Thymus (tissue), 11 donors: ENCODE measurements at regions not wholly inside any gene's neighbourhood (a gene's known extent, or its start where the extent isn't known, plus 50 kb on each side); places are given as distances from the start of the nearest gene placed in this dataset.
"Not testable (repeated sequence)": the region's sequence is repeated elsewhere in the genome, so short reads cannot be mapped to it uniquely, and the experiment has no call there.

Source experiments
- DNase-seq, 9 donors: peaks; one replicate each; pipeline ENCODE4 v3.0.0-alpha.2; 2013; ENCODE audit warnings: low spot score in 9 of 9, low read depth in 6 of 9, missing footprints in 1 of 9
- H3K27ac ChIP-seq, 2 donors: one replicate each; pipeline ENCODE4 v1.5.1; 2013; ENCODE audit warnings: control low read depth in 1 of 2, low read depth in 1 of 2, low read length in 1 of 2, mild to moderate bottlenecking in 1 of 2, moderate library complexity in 1 of 2
- H3K27me3 ChIP-seq, 2 donors: one replicate each; pipeline ENCODE4 v1.5.1; 2013; ENCODE audit warnings: low read length in 1 of 2; ENCODE audit not compliant: control insufficient read depth in 2 of 2, insufficient read depth in 1 of 2
- H3K36me3 ChIP-seq, 2 donors: one replicate each; pipeline ENCODE4 v1.5.1; 2013; ENCODE audit warnings: low read length in 1 of 2, mild to moderate bottlenecking in 1 of 2, moderate library complexity in 1 of 2; ENCODE audit not compliant: control insufficient read depth in 2 of 2, insufficient read depth in 2 of 2
- H3K4me1 ChIP-seq, 2 donors: one replicate each; pipeline ENCODE4 v1.5.1; 2013; ENCODE audit warnings: low read length in 2 of 2; ENCODE audit not compliant: control insufficient read depth in 2 of 2, insufficient read depth in 2 of 2
- H3K4me3 ChIP-seq, 2 donors: one replicate each; pipeline ENCODE4 v1.5.1; 2013; ENCODE audit warnings: low read length in 2 of 2, control low read depth in 1 of 2, mild to moderate bottlenecking in 1 of 2
- H3K9me3 ChIP-seq, 2 donors: one replicate each; pipeline ENCODE4 v1.5.1; 2013; ENCODE audit warnings: low read length in 1 of 2, mild to moderate bottlenecking in 1 of 2; ENCODE audit not compliant: control insufficient read depth in 2 of 2, insufficient read depth in 1 of 2
- WGBS: extraction: QIAGEN DNeasy Blood & Tissue Kit; methylation state at CpG from one replicate; pipeline ENCODE4 v1.1.7; 2013; 5-methylcytosine and 5-hydroxymethylcytosine counted together
- donor health status: healthy.

DNA sequence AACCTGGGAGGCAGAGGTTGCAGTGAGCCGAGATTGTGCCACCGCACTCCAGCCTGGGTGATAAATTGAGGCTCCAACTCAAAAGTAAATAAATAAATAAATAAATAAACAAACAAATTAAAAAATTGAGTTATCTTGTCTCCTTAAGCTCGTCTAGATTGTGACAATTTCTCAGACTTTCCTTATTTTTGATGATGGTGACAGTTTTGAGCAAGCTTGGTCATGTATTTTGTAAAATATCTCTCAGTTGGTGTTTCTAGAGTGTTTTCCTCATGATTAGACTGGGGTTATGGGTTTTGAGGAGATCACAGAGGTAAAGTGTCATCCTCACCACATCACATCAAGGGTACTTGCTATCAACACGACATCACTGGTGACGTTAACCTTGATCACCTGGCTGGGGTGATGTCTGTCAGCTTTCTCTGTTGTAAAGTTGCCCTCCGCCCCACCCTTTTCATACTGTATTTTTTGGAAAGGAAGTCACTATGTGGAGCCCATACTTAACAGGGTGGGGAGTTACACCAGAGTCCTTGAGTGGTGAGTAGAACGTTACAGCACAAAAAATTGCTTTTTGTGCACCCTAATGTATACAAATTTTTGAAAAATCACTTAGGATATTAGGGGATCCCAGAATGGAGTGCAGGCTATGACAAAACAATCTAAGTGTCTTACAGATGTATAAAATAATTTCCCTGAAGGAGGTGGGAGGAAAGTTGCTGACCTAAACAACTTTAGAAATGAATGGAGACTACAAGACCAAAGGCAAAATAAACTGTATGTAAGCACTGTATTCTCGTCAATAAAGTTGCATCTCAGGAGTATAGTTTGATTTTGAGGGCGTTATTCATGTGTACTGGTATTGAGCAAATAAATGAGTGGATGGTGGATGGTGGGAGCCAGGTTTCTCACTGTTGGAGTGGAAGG, 116.4 kb upstream of the SGK1 start:
- Histone ChIP-seq H3K27me3 (no peaks in the 10 kb centered on the region), H3K4me1 (no peaks in the 10 kb centered on the region), H3K36me3 (no peaks in the 10 kb centered on the region), H3K9me3 (no peaks in the 10 kb centered on the region), H3K27ac (no peak overlapping the region), H3K4me3 (no peak overlapping the region)
- WGBS, result over 99% methylated on average over 9 of the region's 9 CpGs
- no peak for DNase-seq

DNA sequence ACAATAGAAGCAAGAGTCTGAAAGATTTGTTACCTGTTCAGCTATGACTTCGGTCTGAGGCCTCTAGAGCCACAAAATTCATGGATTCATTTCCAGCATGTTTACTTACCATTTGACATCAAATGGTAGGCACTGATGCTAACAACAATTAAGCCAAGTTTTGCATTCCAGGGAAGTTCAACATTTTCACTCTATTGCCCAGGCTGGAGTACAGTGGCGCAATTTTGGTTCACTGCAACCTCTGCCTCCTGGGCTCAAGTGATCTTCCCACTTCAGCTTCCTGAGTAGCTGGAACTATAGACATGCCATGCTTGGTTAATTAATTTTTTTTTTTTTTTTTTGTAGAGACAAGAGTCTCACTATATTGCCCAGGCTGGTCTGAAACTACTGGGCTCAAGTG, 114.1 kb upstream of the SGK1 start:
- Histone ChIP-seq H3K9me3 (no peaks in the 10 kb centered on the region), H3K27ac (no peak overlapping the region), H3K27me3 (no peaks in the 10 kb centered on the region), H3K36me3 (no peaks in the 10 kb centered on the region), H3K4me3 (no peak overlapping the region), H3K4me1 (no peaks in the 10 kb centered on the region)
- 50% methylated on average over 2 of the region's 2 CpGs for WGBS
- DNase-seq, result no peak

DNA sequence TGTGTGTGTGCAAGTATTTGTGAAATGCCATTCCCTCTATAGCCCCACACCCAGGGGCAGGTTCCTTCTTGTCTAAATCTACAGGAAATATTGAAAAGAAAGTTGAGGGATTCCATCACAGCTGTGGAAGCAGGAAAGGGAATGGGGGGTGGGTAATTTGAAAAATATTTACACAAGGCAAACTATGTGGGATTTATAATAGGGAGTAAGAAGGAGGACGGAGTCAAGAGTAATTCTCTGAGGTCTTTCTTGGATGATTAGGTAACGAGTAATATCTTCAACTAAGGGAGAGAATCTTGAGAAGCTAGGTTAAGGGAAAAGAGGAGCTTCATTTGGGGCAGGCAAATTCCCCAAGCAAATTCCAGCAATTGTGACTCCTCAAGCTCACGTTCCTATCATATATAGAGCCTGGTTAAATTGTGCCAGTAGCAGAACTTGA, 113.5 kb upstream of the SGK1 start:
- Histone ChIP-seq H3K9me3 (no peaks in the 10 kb centered on the region), H3K4me3 (no peak overlapping the region), H3K4me1 (no peaks in the 10 kb centered on the region), H3K36me3 (no peaks in the 10 kb centered on the region), H3K27me3 (no peaks in the 10 kb centered on the region), H3K27ac (no peak overlapping the region)
- no peak for DNase-seq
- WGBS, result 97% methylated on average over 3 of the region's 3 CpGs

GRCh38 chr6:134429861-134430380, 112.0 kb upstream of the SGK1 start:
- 98% methylated on average over 4 of the region's 4 CpGs for WGBS
- no peak for DNase-seq
- Histone ChIP-seq H3K27me3 (no peaks in the 10 kb centered on the region), H3K36me3 (no peaks in the 10 kb centered on the region), H3K4me1 (no peaks in the 10 kb centered on the region), H3K4me3 (no peak overlapping the region), H3K9me3 (no peaks in the 10 kb centered on the region), H3K27ac (no peak overlapping the region)

GRCh38 chr6:134427721-134428120, 109.8 kb upstream of the SGK1 start:
- Histone ChIP-seq H3K27ac (no peak overlapping the region), H3K4me1 (no peaks in the 10 kb centered on the region), H3K9me3 (no peaks in the 10 kb centered on the region), H3K27me3 (no peaks in the 10 kb centered on the region), H3K4me3 (no peak overlapping the region), H3K36me3 (no peaks in the 10 kb centered on the region)
- DNase-seq, result no peak
- 100% methylated on average over 1 of the region's 1 CpG for WGBS

- no peaks in the 10 kb centered on the region for H3K36me3 ChIP-seq
- 96% methylated on average over 4 of the region's 4 CpGs for WGBS
- H3K4me3 ChIP-seq, result no peak overlapping the region
- H3K27me3 ChIP-seq, result no peaks in the 10 kb centered on the region
- H3K4me1 ChIP-seq, result no peaks in the 10 kb centered on the region
- no peak overlapping the region for H3K27ac ChIP-seq
- DNase-seq, result no peak
- no peaks in the 10 kb centered on the region for H3K9me3 ChIP-seq
Observed at GRCh38 chr6:134426623-134427022, 108.7 kb upstream of the SGK1 start.

GRCh38 chr6:134425917-134426316, 108.0 kb upstream of the SGK1 start:
- not testable (repeated sequence) for H3K27ac ChIP-seq, H3K4me3 ChIP-seq

DNA sequence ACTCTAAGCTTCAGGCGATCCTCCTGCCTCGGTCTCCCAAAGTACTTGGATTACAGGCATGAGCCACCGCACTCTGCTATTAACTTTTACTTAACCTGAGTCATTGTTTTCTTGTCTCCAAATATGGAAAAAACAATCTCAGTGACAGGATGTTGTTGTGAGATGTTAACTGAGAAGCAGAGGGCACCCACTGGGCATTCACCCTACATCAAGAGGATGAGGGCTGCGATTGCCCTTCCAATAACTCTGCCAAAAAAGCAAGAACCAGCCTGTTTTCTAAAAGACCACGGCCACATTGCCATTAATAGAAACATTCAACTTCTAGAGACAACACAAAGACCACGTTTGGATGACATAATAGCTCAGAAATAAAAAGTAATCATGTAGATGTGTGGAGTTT, 107.6 kb upstream of the SGK1 start:
- no peak overlapping the region for H3K27ac ChIP-seq
- 95% methylated on average over 6 of the region's 6 CpGs for WGBS
- no peak overlapping the region for H3K4me3 ChIP-seq
- no peaks in the 10 kb centered on the region for H3K9me3 ChIP-seq
- no peaks in the 10 kb centered on the region for H3K4me1 ChIP-seq
- DNase-seq, result no peak
- H3K27me3 ChIP-seq, result no peaks in the 10 kb centered on the region
- no peaks in the 10 kb centered on the region for H3K36me3 ChIP-seq

More at GRCh38 chr6:134425917-134426316, 108.0 kb upstream of the SGK1 start:
- 98% methylated on average over 1 of the region's 1 CpG for WGBS
- DNase-seq, H3K36me3 ChIP-seq, H3K27me3 ChIP-seq, H3K9me3 ChIP-seq, H3K4me1 ChIP-seq: not testable (repeated sequence)

GRCh38 chr6:134424798-134425170, 106.9 kb upstream of the SGK1 start:
- Histone ChIP-seq H3K36me3 (no peaks in the 10 kb centered on the region), H3K27ac (no peak overlapping the region), H3K4me3 (no peak overlapping the region), H3K9me3 (no peaks in the 10 kb centered on the region), H3K4me1 (no peaks in the 10 kb centered on the region), H3K27me3 (no peaks in the 10 kb centered on the region)
- no peak for DNase-seq
- 95% methylated on average over 1 of the region's 1 CpG for WGBS
